ENCODE measurements at regions not wholly inside any gene's neighbourhood (a gene's known extent, or its start where the extent isn't known, plus 50 kb on each side); places are given as distances from the start of the nearest gene placed in this dataset.

DNA sequence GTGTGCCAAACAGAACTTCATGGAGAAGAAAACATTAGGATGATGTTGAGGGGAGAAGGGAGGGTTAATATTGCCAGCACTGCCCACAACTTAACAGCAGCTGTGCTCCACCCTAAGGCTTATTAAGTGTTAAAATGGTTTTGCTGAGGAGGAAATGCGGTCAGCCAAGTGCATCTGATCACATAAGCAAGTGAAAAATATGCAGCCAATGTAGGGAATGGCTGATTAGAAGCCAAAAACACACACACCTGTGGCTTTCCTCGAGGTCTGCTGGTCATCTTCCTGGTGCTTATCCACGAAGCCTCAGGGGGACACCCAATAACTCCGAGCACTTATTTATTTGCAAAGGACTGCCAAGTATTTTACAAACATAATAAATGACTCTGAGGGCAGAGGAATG is 66.3 kb upstream of the GPR45 start:
- BruUV-seq (replicated peaks) = no TSS peak
- peaks cover 2 to 11% of the 10 kb centered on the region in 2 experiments for H3K27me3 ChIP-seq (ENCODE audit: control insufficient read depth in 2 of 2, insufficient read depth in 2 of 2, low read length in 2 of 2)
- H3K9me3 ChIP-seq (replicated peaks; ENCODE audit: control insufficient read depth, insufficient read depth, low read length) = no peaks in the 10 kb centered on the region
- H3K9ac ChIP-seq (replicated peaks; ENCODE audit: extremely low read depth, insufficient read depth, low read length) = no peak overlapping the region
- CTCF ChIA-PET = no interaction called here
- no peak for FAIRE-seq
- no peak overlapping the region for H3K4me3 ChIP-seq (replicated peaks in 1 of 3; ENCODE audit: insufficient read depth in 1 of 3, low read depth in 1 of 3, low read length in 3 of 3)
- no peaks in the 10 kb centered on the region for H4K20me1 ChIP-seq (replicated peaks; ENCODE audit: control insufficient read depth, extremely low read depth, insufficient read depth, low read length)
- POLR2A ChIA-PET = no interaction called here
- no peak overlapping the region for H3K4me2 ChIP-seq (ENCODE audit: insufficient read depth, low read length)
- no peak for DNase-seq (ENCODE audit: low read depth, low spot score)
- TF ChIP-seq POLR2AphosphoS5 (IDR thresholded peaks at IDR 0.05; ENCODE audit: insufficient read depth, low read depth, low read length) (no peak), FOS (IDR thresholded peaks at IDR 0.05; ENCODE audit: borderline replicate concordance, insufficient read depth, low read length) (no peak), JUN (IDR thresholded peaks at IDR 0.05; ENCODE audit: borderline replicate concordance, insufficient read depth, insufficient read length, low read depth) (no peak), EZH2 (IDR thresholded peaks at IDR 0.05; ENCODE audit: borderline replicate concordance, low read depth, low read length, severe bottlenecking) (no peak), MYC (IDR thresholded peaks at IDR 0.05; ENCODE audit: low read depth, low read length) (no peak), POLR2A (IDR thresholded peaks at IDR 0.05; ENCODE audit: low read depth, low read length) (no peak), GATA2 (IDR thresholded peaks at IDR 0.05; ENCODE audit: insufficient read depth, insufficient read length, low read depth, low read length) (no peak)
- TF ChIP-seq, protein P1, sequence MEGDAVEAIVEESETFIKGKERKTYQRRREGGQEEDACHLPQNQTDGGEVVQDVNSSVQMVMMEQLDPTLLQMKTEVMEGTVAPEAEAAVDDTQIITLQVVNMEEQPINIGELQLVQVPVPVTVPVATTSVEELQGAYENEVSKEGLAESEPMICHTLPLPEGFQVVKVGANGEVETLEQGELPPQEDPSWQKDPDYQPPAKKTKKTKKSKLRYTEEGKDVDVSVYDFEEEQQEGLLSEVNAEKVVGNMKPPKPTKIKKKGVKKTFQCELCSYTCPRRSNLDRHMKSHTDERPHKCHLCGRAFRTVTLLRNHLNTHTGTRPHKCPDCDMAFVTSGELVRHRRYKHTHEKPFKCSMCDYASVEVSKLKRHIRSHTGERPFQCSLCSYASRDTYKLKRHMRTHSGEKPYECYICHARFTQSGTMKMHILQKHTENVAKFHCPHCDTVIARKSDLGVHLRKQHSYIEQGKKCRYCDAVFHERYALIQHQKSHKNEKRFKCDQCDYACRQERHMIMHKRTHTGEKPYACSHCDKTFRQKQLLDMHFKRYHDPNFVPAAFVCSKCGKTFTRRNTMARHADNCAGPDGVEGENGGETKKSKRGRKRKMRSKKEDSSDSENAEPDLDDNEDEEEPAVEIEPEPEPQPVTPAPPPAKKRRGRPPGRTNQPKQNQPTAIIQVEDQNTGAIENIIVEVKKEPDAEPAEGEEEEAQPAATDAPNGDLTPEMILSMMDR (IDR thresholded peaks at IDR 0.05; ENCODE audit: extremely low read depth in 1 of 2, insufficient read depth in 1 of 2, low read depth in 1 of 2, low read length in 2 of 2) = no peak
- TF ChIP-seq, protein P2, sequence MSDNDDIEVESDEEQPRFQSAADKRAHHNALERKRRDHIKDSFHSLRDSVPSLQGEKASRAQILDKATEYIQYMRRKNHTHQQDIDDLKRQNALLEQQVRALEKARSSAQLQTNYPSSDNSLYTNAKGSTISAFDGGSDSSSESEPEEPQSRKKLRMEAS (IDR thresholded peaks at IDR 0.05; ENCODE audit: insufficient read depth, insufficient read length) = no peak
- no peaks in the 10 kb centered on the region for H3K9me1 ChIP-seq (replicated peaks; ENCODE audit: control insufficient read depth, extremely low read depth, insufficient read depth, low read length)
- no peaks in the 10 kb centered on the region for H3K36me3 ChIP-seq (ENCODE audit: control insufficient read depth in 2 of 2, extremely low read depth in 1 of 2, insufficient read depth in 2 of 2, low read length in 2 of 2)
- dilution Hi-C loops (cut with MboI; ENCODE audit: extremely low pct_ligation_motif_present, low sequenced_read_pairs) (no loop called here), intact Hi-C loops (cut with micrococcal nuclease) (loop anchor here (5.0 kb wide), 1 partner anchor 33 kb away; no protein-coding TSS in a partner anchor)
- H2AFZ ChIP-seq (ENCODE audit: low read depth, low read length) = no peak overlapping the region
- H3K79me2 ChIP-seq (ENCODE audit: control insufficient read depth, insufficient read depth, low read length) = no peaks in the 10 kb centered on the region
- no peak overlapping the region for H3K27ac ChIP-seq (ENCODE audit: insufficient read depth, low read depth, low read length)
- no peaks in the 10 kb centered on the region for H3K4me1 ChIP-seq (ENCODE audit: control insufficient read depth, extremely low read depth, insufficient read depth, low read length)

Data from endothelial cell of umbilical vein (primary cell).